ENCODE measurements at regions not wholly inside any gene's neighbourhood (a gene's known extent, or its start where the extent isn't known, plus 50 kb on each side); places are given as distances from the start of the nearest gene placed in this dataset.
A peak's percentile ranks its signal among the peaks of the same experiment; 100 is the strongest.

DNA sequence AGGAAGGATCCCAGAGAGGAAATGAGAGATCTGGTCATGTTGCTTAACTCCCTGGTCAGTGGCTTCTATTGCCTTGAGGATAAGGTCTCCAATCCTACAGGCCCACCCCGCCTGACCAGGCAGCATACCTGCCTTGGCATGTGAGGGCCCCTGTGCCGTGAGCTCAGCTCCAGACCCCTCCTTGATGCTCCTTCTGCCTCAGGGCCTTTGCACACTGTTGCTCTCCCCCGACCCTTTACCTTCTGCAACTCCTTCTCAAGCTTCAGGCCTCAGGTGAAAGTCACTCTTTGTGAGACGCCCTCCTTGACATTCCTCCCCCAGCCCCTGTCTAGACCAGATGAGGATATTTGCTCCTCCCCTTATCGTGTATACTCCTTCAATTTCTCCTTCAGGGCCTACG lies 62.8 kb downstream of the FAM241B start:
- no peak overlapping the region for H3K27ac ChIP-seq
- TF ChIP-seq, protein P1, sequence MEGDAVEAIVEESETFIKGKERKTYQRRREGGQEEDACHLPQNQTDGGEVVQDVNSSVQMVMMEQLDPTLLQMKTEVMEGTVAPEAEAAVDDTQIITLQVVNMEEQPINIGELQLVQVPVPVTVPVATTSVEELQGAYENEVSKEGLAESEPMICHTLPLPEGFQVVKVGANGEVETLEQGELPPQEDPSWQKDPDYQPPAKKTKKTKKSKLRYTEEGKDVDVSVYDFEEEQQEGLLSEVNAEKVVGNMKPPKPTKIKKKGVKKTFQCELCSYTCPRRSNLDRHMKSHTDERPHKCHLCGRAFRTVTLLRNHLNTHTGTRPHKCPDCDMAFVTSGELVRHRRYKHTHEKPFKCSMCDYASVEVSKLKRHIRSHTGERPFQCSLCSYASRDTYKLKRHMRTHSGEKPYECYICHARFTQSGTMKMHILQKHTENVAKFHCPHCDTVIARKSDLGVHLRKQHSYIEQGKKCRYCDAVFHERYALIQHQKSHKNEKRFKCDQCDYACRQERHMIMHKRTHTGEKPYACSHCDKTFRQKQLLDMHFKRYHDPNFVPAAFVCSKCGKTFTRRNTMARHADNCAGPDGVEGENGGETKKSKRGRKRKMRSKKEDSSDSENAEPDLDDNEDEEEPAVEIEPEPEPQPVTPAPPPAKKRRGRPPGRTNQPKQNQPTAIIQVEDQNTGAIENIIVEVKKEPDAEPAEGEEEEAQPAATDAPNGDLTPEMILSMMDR (conservative IDR thresholded peaks at IDR 0.05) = no peak

GRCh38 chr10:69693886-69694285 lies 63.8 kb downstream of the FAM241B start:
- TF ChIP-seq, protein P1 (conservative IDR thresholded peaks at IDR 0.05) = no peak

GRCh38 chr10:69696073-69696731 lies 66.2 kb downstream of the FAM241B start:
- TF ChIP-seq, protein P1 (conservative IDR thresholded peaks at IDR 0.05) = peak; percentile 60

More at GRCh38 chr10:69693886-69694285, 63.8 kb downstream of the FAM241B start:
- H3K27ac ChIP-seq = no peak overlapping the region

GRCh38 chr10:69697006-69697405 lies 67.0 kb downstream of the FAM241B start:
- TF ChIP-seq, protein P1 (conservative IDR thresholded peaks at IDR 0.05) = no peak
- H3K27ac ChIP-seq = no peak overlapping the region

More at GRCh38 chr10:69696073-69696731, 66.2 kb downstream of the FAM241B start:
- no peak overlapping the region for H3K27ac ChIP-seq

GRCh38 chr10:69703256-69703655 lies 73.2 kb downstream of the FAM241B start:
- H3K27ac ChIP-seq = no peak overlapping the region
- TF ChIP-seq, protein P1 (conservative IDR thresholded peaks at IDR 0.05) = no peak

DNA sequence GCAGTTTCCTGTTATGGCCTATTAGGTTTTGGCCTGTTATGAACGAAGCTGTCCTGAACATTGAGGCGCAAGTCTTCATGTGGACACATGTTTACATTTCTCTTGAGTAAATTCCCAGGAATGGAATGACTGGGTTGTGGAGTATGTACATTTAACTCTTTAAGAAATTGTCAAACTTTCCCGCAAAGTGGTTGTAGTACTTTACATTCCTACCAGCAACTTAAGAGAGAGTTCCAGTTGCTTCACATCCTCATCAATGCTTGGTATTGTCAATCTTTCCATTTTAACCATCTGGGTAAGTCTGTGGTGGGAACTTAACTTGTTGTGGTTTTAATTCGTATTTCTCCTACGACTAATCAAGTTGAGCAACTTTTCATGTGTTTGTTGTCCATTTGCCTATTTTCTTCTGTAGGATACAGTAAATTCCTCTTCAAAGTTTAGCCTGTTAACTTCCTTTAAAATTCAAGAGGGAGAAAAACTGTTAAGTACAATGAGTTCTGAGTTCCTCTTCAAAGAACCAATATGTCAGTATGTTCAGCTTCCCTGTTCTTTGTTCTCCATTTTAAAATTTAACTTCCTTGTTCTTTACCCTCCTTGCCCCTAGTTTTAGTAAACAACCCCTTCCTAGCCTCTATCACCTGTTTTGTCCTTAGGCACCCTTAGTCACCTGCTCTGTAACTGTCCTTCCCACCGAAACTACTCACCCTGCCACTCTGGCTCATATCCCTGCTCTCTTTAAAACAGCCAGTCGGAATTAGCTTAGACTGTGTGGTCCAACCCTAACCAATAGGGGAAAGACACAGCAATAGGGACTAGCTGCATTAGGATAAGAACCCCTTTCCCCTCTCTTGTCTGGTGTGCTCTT lies 74.0 kb downstream of the FAM241B start:
- H3K27ac ChIP-seq = no peak overlapping the region
- TF ChIP-seq, protein P1 (conservative IDR thresholded peaks at IDR 0.05) = no peak

- TF ChIP-seq, protein P1 (conservative IDR thresholded peaks at IDR 0.05) = no peak
- H3K27ac ChIP-seq = no peak overlapping the region
Observed at GRCh38 chr10:69709366-69709941, 79.4 kb downstream of the FAM241B start.
